H1 (cell line): ENCODE measurements at regions not wholly inside any gene's neighbourhood (a gene's known extent, or its start where the extent isn't known, plus 50 kb on each side); places are given as distances from the start of the nearest gene placed in this dataset.

Source experiments
- CTCF ChIA-PET: fragments of 300-600 bp; sonication (Branson Sonifier 250); formaldehyde crosslinking; loops from one replicate; lab custom pipeline; 2021; ENCODE audit not compliant: partially characterized antibody; lab: Charles Lee
- POLR2A ChIA-PET: fragments of 300-600 bp; sonication (Branson Sonifier 250); formaldehyde crosslinking; loops from one replicate; lab custom pipeline; 2021; ENCODE audit warnings: inconsistent platforms; ENCODE audit not compliant: partially characterized antibody; lab: Charles Lee
- DNase-seq, 2 experiments: peaks; one replicate each; pipeline versions ENCODE4 v3.0.0 to v3.0.0-alpha.2; 2010 to 2022; ENCODE audit warnings: low spot score in 2 of 2, low read depth in 1 of 2, mixed read lengths in 1 of 2
- FAIRE-seq: peaks from 2 replicates; lab custom pipeline; 2011; peaks lifted over from hg19 to GRCh38; lab: Jason Lieb, UNC
- H2AFZ ChIP-seq: 2 replicates; pipeline ENCODE4 v1.8.1; 2012; ENCODE audit warnings: low read length, inconsistent platforms
- H2AK5ac ChIP-seq: 2 replicates; pipeline ENCODE4 v1.6.1; 2013; ENCODE audit warnings: low read depth, low read length
- H2BK120ac ChIP-seq: replicated peaks from 2 replicates; pipeline ENCODE3; 2013; ENCODE audit warnings: low read depth, low read length, inconsistent platforms
- H2BK12ac ChIP-seq: 2 replicates; pipeline ENCODE4 v1.6.1; 2013; ENCODE audit warnings: low read depth, low read length
- H2BK15ac ChIP-seq: 2 replicates; pipeline ENCODE4 v1.6.1; 2013; ENCODE audit warnings: low read length
- H2BK20ac ChIP-seq: 2 replicates; pipeline ENCODE4 v1.6.1; 2013; ENCODE audit warnings: low read length
- H2BK5ac ChIP-seq: 2 replicates; pipeline ENCODE4 v1.6.1; 2013; ENCODE audit warnings: low read depth, low read length
- H3K14ac ChIP-seq: 2 replicates; pipeline ENCODE4 v1.6.1; 2013; ENCODE audit warnings: inconsistent platforms; ENCODE audit not compliant: insufficient read length
- H3K18ac ChIP-seq: 2 replicates; pipeline ENCODE4 v1.6.1; 2013; ENCODE audit warnings: low read length; ENCODE audit errors: extremely low read depth
- H3K23ac ChIP-seq: 2 replicates; pipeline ENCODE4 v1.6.1; 2013; ENCODE audit warnings: inconsistent platforms; ENCODE audit not compliant: insufficient read length
- H3K23me2 ChIP-seq: 2 replicates; pipeline ENCODE4 v1.6.1; 2013; ENCODE audit warnings: low read depth, low read length
- H3K27ac ChIP-seq: 2 replicates; pipeline ENCODE4 v1.6.1; 2011; ENCODE audit warnings: low read depth, low read length, inconsistent platforms
- H3K27me3 ChIP-seq, 4 experiments: replicated peaks in 1 of 4; 1 replicate in 1 of 4; 2 replicates in 3 of 4; pipeline versions ENCODE4 v1.6.1 to v1.8.1; 2011 to 2013; ENCODE audit warnings: low read length in 3 of 4, mild to moderate bottlenecking in 3 of 4, inconsistent platforms in 2 of 4, mixed read lengths in 2 of 4, moderate library complexity in 1 of 4; ENCODE audit not compliant: control insufficient read depth in 3 of 4, insufficient read depth in 3 of 4; ENCODE audit errors: extremely low read depth in 1 of 4
- H3K36me3 ChIP-seq, 4 experiments: 2 replicates each; pipeline versions ENCODE4 v1.6.1 to v1.8.1; 2011 to 2013; ENCODE audit warnings: mild to moderate bottlenecking in 4 of 4, low read length in 3 of 4, moderate library complexity in 2 of 4, control low read depth in 1 of 4, inconsistent platforms in 1 of 4; ENCODE audit not compliant: insufficient read depth in 4 of 4, control insufficient read depth in 2 of 4
- H3K4ac ChIP-seq: replicated peaks from 2 replicates; pipeline ENCODE3; 2013; ENCODE audit warnings: low read length, low read depth, mixed read lengths, inconsistent platforms; ENCODE audit not compliant: insufficient read length
- H3K4me1 ChIP-seq, 4 experiments: replicated peaks in 1 of 4; 1 replicate in 1 of 4; 2 replicates in 3 of 4; pipeline versions ENCODE4 v1.6.1 to v1.8.1; 2011 to 2013; ENCODE audit warnings: low read length in 3 of 4, inconsistent platforms in 2 of 4, mixed read lengths in 1 of 4; ENCODE audit not compliant: insufficient read depth in 4 of 4, control insufficient read depth in 3 of 4
- H3K4me2 ChIP-seq, 2 experiments: 2 replicates each; pipeline versions ENCODE4 v1.6.1 to v1.8.1; 2011 to 2013; ENCODE audit warnings: low read depth in 2 of 2, low read length in 2 of 2, control low read depth in 1 of 2, inconsistent platforms in 1 of 2, mild to moderate bottlenecking in 1 of 2; ENCODE audit not compliant: insufficient read depth in 1 of 2
- H3K4me3 ChIP-seq, 4 experiments: fragments of 200-600, 300-600 bp in 1 of 4; sonication (generic), shearing (Covaris generic), sonication (Bioruptor Twin) in 1 of 4; 2 replicates each; pipeline versions ENCODE4 v1.5.1 to v1.8.1; 2011 to 2016; ENCODE audit warnings: low read length in 4 of 4, low read depth in 3 of 4, control low read depth in 2 of 4, inconsistent platforms in 2 of 4, mild to moderate bottlenecking in 2 of 4, mixed read lengths in 1 of 4, moderate library complexity in 1 of 4; ENCODE audit not compliant: insufficient read depth in 2 of 4; ENCODE audit errors: extremely low read depth in 1 of 4
- H3K56ac ChIP-seq: replicated peaks from 2 replicates; pipeline ENCODE3; 2013; ENCODE audit warnings: low read depth, mild to moderate bottlenecking, mixed read lengths, low read length, inconsistent platforms; ENCODE audit not compliant: insufficient read length
- H3K79me1 ChIP-seq: 2 replicates; pipeline ENCODE4 v1.6.1; 2013; ENCODE audit warnings: low read depth, low read length, control low read depth
- H3K79me2 ChIP-seq, 2 experiments: 2 replicates each; pipeline versions ENCODE4 v1.6.1 to v1.8.1; 2012 to 2013; ENCODE audit warnings: low read length in 2 of 2, mild to moderate bottlenecking in 2 of 2, inconsistent platforms in 1 of 2; ENCODE audit not compliant: insufficient read depth in 2 of 2, control insufficient read depth in 1 of 2
- H3K9ac ChIP-seq, 4 experiments: replicated peaks in 1 of 4; 1 replicate in 1 of 4; 2 replicates in 3 of 4; pipeline versions ENCODE4 v1.6.1 to v1.8.1; 2011 to 2013; ENCODE audit warnings: low read depth in 3 of 4, low read length in 3 of 4, control low read depth in 2 of 4, mild to moderate bottlenecking in 2 of 4, moderate library complexity in 2 of 4, inconsistent platforms in 1 of 4; ENCODE audit errors: extremely low read depth in 1 of 4
- H3K9me3 ChIP-seq, 2 experiments: 2 replicates each; pipeline versions ENCODE4 v1.6.1 to v1.8.1; 2012 to 2013; ENCODE audit warnings: mild to moderate bottlenecking in 2 of 2, moderate library complexity in 2 of 2, control low read depth in 1 of 2, inconsistent platforms in 1 of 2, low read depth in 1 of 2, low read length in 1 of 2, mixed read lengths in 1 of 2; ENCODE audit not compliant: insufficient read depth in 2 of 2
- H4K20me1 ChIP-seq, 2 experiments: replicated peaks in 1 of 2; 2 replicates each; pipeline versions ENCODE3 to v1.8.1; 2011 to 2013; ENCODE audit warnings: inconsistent platforms in 2 of 2, low read length in 2 of 2, mild to moderate bottlenecking in 1 of 2; ENCODE audit not compliant: insufficient read depth in 2 of 2, control insufficient read depth in 1 of 2
- H4K5ac ChIP-seq: 2 replicates; pipeline ENCODE4 v1.6.1; 2013; ENCODE audit warnings: low read length, low read depth, mixed read lengths, inconsistent platforms; ENCODE audit not compliant: insufficient read length
- H4K8ac ChIP-seq: 2 replicates; pipeline ENCODE4 v1.8.0; 2013; ENCODE audit warnings: mild to moderate bottlenecking, moderate library complexity, low read length, inconsistent platforms; ENCODE audit not compliant: insufficient read depth; ENCODE audit errors: extremely low read depth
- H4K91ac ChIP-seq: replicated peaks from 2 replicates; pipeline ENCODE3; 2013; ENCODE audit warnings: low read length, mixed read lengths, inconsistent platforms; ENCODE audit not compliant: insufficient read length
- BRCA1 ChIP-seq: IDR thresholded peaks from 2 replicates; pipeline ENCODE4 v1.6.1; 2012; ENCODE audit warnings: low read depth, low read length, improper control_type of control experiment
- CBX5 ChIP-seq: fragments of 300-800, 300-1000 bp; sonication (generic); IDR thresholded peaks from 2 replicates; pipeline ENCODE4 v1.7.1; 2016; ENCODE audit warnings: antibody characterized with exemption, low read length, low read depth
- EGR1 ChIP-seq: IDR thresholded peaks from 2 replicates; pipeline ENCODE4 v1.6.1; 2011; ENCODE audit warnings: low read depth, low read length, borderline replicate concordance
- JUND ChIP-seq: IDR thresholded peaks from 2 replicates; pipeline ENCODE4 v1.6.1; 2011; ENCODE audit warnings: mild to moderate bottlenecking, improper control_type of control experiment, low read length
- WGBS, 2 experiments: shearing (Covaris generic) in 1 of 2; methylation state at CpG; one replicate each; pipeline versions ENCODE4 v1.1.6 to v1.1.7; 2013 to 2015; ENCODE audit warnings: low lambda C conversion rate in 2 of 2, mixed read lengths in 2 of 2, inconsistent platforms in 1 of 2, low coverage in 1 of 2, missing lambda C conversion rate in 1 of 2; ENCODE audit not compliant: insufficient replicate concordance in 2 of 2, insufficient coverage in 1 of 2, insufficient read length in 1 of 2; ENCODE audit errors: extremely low coverage in 1 of 2, missing lambda C conversion rate in 1 of 2; 5-methylcytosine and 5-hydroxymethylcytosine counted together

GRCh38 chr13:63024458-63024857 is 1608.8 kb upstream of the PCDH20 start:
- Histone ChIP-seq H3K79me1 (no peaks in the 10 kb centered on the region), H3K79me2 (no peaks in the 10 kb centered on the region), H4K20me1 (no peaks in the 10 kb centered on the region), H3K23ac (no peak overlapping the region), H2BK120ac (no peak overlapping the region), H2AK5ac (no peak overlapping the region), H2BK15ac (no peak overlapping the region), H3K4me2 (no peak overlapping the region), H3K4me1 (peaks cover 0 to 2% (median 0%) of the 10 kb centered on the region in 4 experiments; a peak in 1 of 7 replicates), H3K27ac (no peak overlapping the region), H3K14ac (no peak overlapping the region), H3K9ac (no peak overlapping the region), H2BK12ac (no peak overlapping the region), H3K56ac (no peak overlapping the region), H3K4ac (no peak overlapping the region), H3K4me3 (no peak overlapping the region), H3K18ac (no peak overlapping the region), H2BK20ac (no peak overlapping the region), H2AFZ (no peak overlapping the region), H2BK5ac (no peak overlapping the region), H4K91ac (no peak overlapping the region), H4K8ac (no peak overlapping the region), H3K36me3 (no peaks in the 10 kb centered on the region), H3K9me3 (no peaks in the 10 kb centered on the region; a peak in 1 of 4 replicates), H3K27me3 (no peaks in the 10 kb centered on the region), H3K23me2 (no peaks in the 10 kb centered on the region), H4K5ac (no peak overlapping the region)
- ChIA-PET CTCF (no interaction called here), POLR2A (interaction anchor here (0.7 kb wide), 1 partner anchor 664 kb away, joined by 4 read pairs; no protein-coding TSS in a partner anchor)
- DNase-seq, result no peak
- FAIRE-seq, result no peak
- WGBS, 2 experiments, result 95% methylated on average over 3 of the region's 3 CpGs; no CpG with 5 or more reads in 1 of the 2 experiments
- TF ChIP-seq BRCA1 (no peak), EGR1 (no peak), CBX5 (no peak), JUND (no peak)
